Activated naive CD4-positive, alpha-beta T cell (primary cell): ENCODE measurements at regions not wholly inside any gene's neighbourhood (a gene's known extent, or its start where the extent isn't known, plus 50 kb on each side); places are given as distances from the start of the nearest gene placed in this dataset.

ENCODE experiments used
- DNase-seq, 4 experiments: peaks; one replicate each; lab custom pipeline; 2025; lab: John Stamatoyannopoulos, UW

- DNase-seq: no peak
Measured at GRCh38 chr15:45743426-45744235, 108.8 kb downstream of the SQOR start.

- no peak for DNase-seq
Measured at GRCh38 chr15:45744236-45744589, 109.4 kb downstream of the SQOR start.

- no peak for DNase-seq
Measured at GRCh38 chr15:45747426-45747825, 112.6 kb downstream of the SQOR start.

GRCh38 chr15:45751629-45752028 is 116.8 kb downstream of the SQOR start:
- DNase-seq: no peak

- DNase-seq: no peak
Measured at GRCh38 chr15:45759936-45760335, 125.1 kb downstream of the SQOR start.

GRCh38 chr15:45762726-45763125 is 127.9 kb downstream of the SQOR start:
- DNase-seq: no peak

- no peak for DNase-seq
Measured at GRCh38 chr15:45763170-45763869, 128.5 kb downstream of the SQOR start.

GRCh38 chr15:45773149-45773548 is 138.3 kb downstream of the SQOR start:
- no peak for DNase-seq

- no peak for DNase-seq
Measured at GRCh38 chr15:45776772-45777171, 141.9 kb downstream of the SQOR start.

- DNase-seq: no peak
Measured at GRCh38 chr15:45777781-45778180, 143.0 kb downstream of the SQOR start.

GRCh38 chr15:45780352-45780751 is 145.5 kb downstream of the SQOR start:
- DNase-seq: no peak

GRCh38 chr15:45784656-45785055 is 149.8 kb downstream of the SQOR start:
- no peak for DNase-seq

- DNase-seq: no peak
Measured at GRCh38 chr15:45785897-45786296, 151.1 kb downstream of the SQOR start.

- DNase-seq: no peak
Measured at GRCh38 chr15:45790325-45790943, 155.6 kb downstream of the SQOR start.

GRCh38 chr15:45794304-45794703 is 159.5 kb downstream of the SQOR start:
- no peak for DNase-seq

GRCh38 chr15:45794712-45795439 is 160.0 kb downstream of the SQOR start:
- DNase-seq: no peak

- DNase-seq: no peak
Measured at GRCh38 chr15:45795440-45796069, 160.7 kb downstream of the SQOR start.

GRCh38 chr15:45796433-45796832 is 161.6 kb downstream of the SQOR start:
- DNase-seq: no peak

GRCh38 chr15:45799508-45799907 is 164.7 kb downstream of the SQOR start:
- DNase-seq: no peak

- DNase-seq: no peak
Measured at GRCh38 chr15:45801543-45801942, 166.7 kb downstream of the SQOR start.

- DNase-seq: no peak
Measured at GRCh38 chr15:45802140-45802539, 167.3 kb downstream of the SQOR start.

GRCh38 chr15:45804028-45804427 is 169.2 kb downstream of the SQOR start:
- DNase-seq: no peak
